Activated naive CD8-positive, alpha-beta T cell (primary cell): ENCODE measurements at regions not wholly inside any gene's neighbourhood (a gene's known extent, or its start where the extent isn't known, plus 50 kb on each side); places are given as distances from the start of the nearest gene placed in this dataset.

Experiments used
- H3K27ac Mint-ChIP-seq: one replicate; pipeline ENCODE4 v1.8.0; 2021; ENCODE audit warnings: mixed read lengths
- H3K27me3 Mint-ChIP-seq: one replicate; pipeline ENCODE4 v1.8.0; 2021; ENCODE audit warnings: mixed read lengths
- H3K36me3 Mint-ChIP-seq: one replicate; pipeline ENCODE4 v1.8.0; 2021; ENCODE audit warnings: mixed read lengths
- H3K4me1 Mint-ChIP-seq: one replicate; pipeline ENCODE4 v1.8.0; 2021; ENCODE audit warnings: low read depth, mixed read lengths
- H3K4me3 Mint-ChIP-seq: one replicate; pipeline ENCODE4 v1.8.0; 2021; ENCODE audit warnings: mild to moderate bottlenecking, mixed read lengths
- H3K9me3 Mint-ChIP-seq: one replicate; pipeline ENCODE4 v1.8.0; 2021; ENCODE audit warnings: low read depth, mixed read lengths

DNA sequence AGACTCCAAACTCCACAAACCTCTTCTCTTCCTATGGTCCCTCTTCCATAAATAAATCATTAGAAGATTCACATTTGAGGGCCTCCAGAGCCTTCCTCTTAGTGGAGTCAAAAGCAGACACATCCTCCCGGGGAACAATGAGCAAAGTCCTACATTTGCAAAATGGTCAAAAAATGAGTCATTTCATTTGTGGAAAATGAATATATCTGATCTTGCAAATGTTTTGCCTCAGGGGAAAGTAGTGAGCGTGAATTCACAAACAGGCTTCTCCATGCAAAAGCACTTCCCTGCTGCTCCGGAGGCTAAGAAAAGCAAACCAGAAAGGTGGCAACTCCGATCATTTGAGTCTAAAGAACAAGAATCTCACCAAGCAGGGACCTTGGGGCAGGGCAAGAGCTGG, 86.7 kb upstream of the IQSEC1 start:
- H3K27me3 Mint-ChIP-seq: no peaks in the 10 kb centered on the region
- peaks cover 4% of the 10 kb centered on the region for H3K36me3 Mint-ChIP-seq
- H3K4me1 Mint-ChIP-seq: no peaks in the 10 kb centered on the region
- H3K4me3 Mint-ChIP-seq: no peak overlapping the region
- no peak overlapping the region for H3K27ac Mint-ChIP-seq
- H3K9me3 Mint-ChIP-seq: peaks cover 7% of the 10 kb centered on the region

DNA sequence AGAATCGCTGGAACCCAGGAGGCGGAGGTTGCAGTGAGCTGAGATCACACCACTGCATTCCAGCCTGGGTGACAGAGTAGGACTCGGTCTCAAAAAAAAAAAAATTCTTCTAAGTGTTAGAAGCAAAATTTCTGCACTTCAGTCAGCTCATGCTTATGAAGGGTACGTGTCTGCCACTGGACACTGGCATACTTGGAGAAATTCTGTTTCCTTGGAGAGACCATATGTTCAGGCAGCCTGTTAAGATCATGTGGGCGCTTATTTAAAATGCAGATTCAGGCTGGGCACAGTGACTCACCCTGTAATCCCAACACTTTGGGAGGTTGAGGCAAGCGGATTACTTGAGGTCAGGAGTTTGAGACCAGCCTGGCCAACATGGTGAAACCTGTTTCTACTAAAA, 85.6 kb upstream of the IQSEC1 start:
- Mint-ChIP-seq H3K4me3 (no peak overlapping the region), H3K9me3 (peaks cover 11% of the 10 kb centered on the region), H3K27me3 (no peaks in the 10 kb centered on the region), H3K36me3 (peaks cover 7% of the 10 kb centered on the region), H3K27ac (no peak overlapping the region), H3K4me1 (no peaks in the 10 kb centered on the region)

DNA sequence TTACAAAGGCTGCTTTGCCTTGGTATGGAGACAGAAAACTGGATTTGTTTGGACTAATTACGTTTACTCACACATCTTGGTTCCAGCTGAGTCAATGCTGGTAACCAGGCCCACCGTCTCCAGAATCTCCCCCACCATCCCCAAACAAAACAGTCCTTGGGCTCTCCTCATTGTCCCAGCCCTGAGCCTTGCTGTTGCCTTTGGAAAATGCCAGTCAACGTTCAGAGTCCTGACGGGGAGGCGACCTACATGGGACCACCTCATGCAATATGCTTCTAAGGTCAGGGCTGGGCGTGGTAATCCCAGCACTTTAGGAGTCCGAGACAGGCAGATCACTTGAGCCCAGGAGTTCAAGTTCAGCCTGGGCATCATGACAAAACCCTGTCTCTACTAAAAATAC, 85.2 kb upstream of the IQSEC1 start:
- Mint-ChIP-seq H3K27ac (no peak overlapping the region), H3K9me3 (peaks cover 11% of the 10 kb centered on the region), H3K4me3 (no peak overlapping the region), H3K4me1 (no peaks in the 10 kb centered on the region), H3K27me3 (no peaks in the 10 kb centered on the region), H3K36me3 (peaks cover 7% of the 10 kb centered on the region)

DNA sequence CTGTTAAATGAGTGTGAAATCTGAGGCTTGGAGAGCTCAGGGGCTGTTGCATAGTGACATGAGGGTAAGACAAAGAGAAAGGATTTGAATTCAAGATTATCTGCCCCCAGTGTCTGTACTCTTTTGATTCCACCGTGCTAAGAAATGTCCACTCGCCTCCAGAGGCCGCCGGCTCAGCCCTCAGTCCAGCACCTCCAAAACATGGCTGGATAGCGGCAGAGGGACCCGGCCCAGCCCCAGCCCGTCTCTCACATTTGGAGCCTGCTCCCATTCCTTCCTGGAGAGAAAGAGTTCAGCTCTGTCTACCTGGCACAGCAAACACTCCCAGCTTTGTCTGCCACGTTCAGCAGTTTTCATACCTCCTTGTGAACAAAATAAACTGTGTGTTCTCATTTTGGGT, 84.8 kb upstream of the IQSEC1 start:
- Mint-ChIP-seq H3K4me3 (no peak overlapping the region), H3K27me3 (no peaks in the 10 kb centered on the region), H3K4me1 (no peaks in the 10 kb centered on the region), H3K9me3 (peaks cover 11% of the 10 kb centered on the region), H3K36me3 (peaks cover 7% of the 10 kb centered on the region), H3K27ac (no peak overlapping the region)

DNA sequence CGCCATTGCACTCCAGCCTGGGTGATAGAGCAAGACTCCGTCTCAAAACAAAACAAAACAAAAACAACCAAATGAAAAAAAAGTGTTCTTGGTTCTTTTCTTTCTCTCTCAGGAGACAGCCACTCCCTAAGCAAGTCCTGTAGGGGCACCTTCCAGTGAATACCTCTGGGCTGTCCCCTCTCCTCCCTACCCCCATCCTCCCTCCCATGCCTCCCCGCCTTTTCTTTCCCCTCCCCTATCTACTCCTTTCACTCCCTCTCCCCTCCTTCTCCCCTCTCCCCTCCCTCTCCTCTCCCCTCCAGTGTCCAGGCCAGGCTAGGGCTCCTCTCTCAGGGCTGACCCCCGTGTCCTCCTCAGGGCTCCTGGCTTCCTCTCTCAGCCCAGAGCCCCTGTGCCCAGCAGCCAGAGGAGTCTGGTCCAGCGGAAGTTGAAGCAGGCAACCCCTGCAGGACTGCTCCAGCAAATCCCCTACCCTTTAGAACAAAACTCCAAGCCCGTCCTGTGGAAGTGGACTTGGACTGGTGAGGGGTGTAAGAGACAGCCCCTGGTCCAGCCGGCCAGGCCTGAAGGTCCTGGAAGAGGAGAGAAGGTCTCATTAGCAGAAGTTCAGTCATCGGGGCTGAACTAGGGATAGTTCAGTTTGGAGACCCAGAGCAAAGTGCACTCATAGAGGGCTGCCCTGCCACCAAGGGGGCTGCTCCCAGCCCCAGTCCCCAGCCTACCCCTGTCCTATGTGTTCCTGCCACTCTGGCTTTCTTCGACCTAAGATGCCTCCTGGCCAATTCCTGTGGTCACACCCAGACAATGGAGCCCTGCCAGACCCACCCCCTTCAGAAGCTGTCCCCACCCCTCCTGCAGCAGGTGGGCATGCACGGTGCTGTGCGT, 79.8 kb upstream of the IQSEC1 start:
- Mint-ChIP-seq H3K27ac (no peak overlapping the region), H3K4me1 (peaks cover 6% of the 10 kb centered on the region), H3K4me3 (no peak overlapping the region), H3K36me3 (peaks cover 7% of the 10 kb centered on the region), H3K27me3 (no peaks in the 10 kb centered on the region), H3K9me3 (peaks cover 11% of the 10 kb centered on the region)

DNA sequence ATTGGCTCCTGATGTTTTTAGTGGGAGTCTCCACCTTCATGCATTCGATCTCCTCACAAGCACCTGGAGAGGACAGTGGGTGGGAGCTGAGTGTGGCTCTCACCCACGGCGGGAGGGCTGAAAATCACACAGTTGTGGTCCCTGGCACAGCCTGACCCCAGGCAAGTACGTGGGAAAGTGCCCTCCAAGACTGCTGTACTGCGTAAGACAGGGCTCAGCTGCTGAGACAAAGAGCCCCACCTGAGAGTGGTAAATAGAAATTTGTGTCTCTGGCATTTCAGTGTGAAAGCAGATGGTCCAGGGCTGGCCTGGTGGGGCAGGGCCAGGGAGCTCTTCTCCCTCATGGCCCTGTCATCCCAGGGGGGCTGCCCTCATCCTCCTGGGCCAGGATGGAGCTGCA, 77.4 kb upstream of the IQSEC1 start:
- Mint-ChIP-seq H3K4me3 (no peak overlapping the region), H3K9me3 (peaks cover 11% of the 10 kb centered on the region), H3K27me3 (no peaks in the 10 kb centered on the region), H3K27ac (no peak overlapping the region), H3K4me1 (peaks cover 6% of the 10 kb centered on the region), H3K36me3 (peaks cover 9% of the 10 kb centered on the region)

DNA sequence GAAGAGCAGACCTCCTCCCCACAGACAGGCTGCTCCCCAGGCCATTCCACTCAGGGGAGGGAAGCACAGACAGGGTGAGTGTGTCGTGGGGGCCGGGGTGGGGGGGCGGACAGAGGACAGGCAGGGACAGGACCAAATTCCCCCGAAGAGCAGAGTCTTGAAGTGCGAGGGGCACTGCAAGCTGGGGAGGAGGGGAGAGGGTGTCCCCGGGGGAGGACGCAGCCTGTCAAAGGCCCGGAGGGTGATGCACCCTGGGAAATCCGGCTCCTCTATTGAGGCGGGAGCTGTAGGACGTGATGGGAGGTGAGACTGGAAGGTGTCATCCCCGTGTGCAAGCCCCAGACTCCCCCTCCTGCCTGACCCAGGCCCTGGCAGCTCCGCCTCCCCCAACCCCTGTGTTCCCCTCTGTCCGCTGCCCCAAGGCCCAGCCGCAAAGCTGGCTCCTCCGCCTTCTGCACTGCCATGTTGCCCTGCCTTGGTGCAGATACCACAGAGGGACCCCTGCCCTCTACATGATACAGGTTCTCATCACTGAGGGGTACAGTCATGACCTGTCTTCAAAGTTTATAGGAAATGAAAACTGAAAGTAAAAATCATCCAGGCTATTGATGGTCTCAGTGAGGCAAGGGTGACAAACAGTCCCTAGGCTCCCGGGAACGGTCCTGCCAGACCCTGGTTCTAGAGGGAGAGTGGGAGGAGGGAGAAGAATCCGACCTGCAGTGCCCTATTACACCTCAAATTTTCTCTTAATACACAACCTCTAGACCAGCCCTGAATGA, 76.3 kb upstream of the IQSEC1 start:
- Mint-ChIP-seq H3K4me1 (peaks cover 6% of the 10 kb centered on the region), H3K27me3 (no peaks in the 10 kb centered on the region), H3K9me3 (peaks cover under 1% of the 10 kb centered on the region), H3K27ac (peak overlapping the region; percentile 80), H3K4me3 (peak overlapping the region; percentile 46), H3K36me3 (peaks cover 2% of the 10 kb centered on the region)

DNA sequence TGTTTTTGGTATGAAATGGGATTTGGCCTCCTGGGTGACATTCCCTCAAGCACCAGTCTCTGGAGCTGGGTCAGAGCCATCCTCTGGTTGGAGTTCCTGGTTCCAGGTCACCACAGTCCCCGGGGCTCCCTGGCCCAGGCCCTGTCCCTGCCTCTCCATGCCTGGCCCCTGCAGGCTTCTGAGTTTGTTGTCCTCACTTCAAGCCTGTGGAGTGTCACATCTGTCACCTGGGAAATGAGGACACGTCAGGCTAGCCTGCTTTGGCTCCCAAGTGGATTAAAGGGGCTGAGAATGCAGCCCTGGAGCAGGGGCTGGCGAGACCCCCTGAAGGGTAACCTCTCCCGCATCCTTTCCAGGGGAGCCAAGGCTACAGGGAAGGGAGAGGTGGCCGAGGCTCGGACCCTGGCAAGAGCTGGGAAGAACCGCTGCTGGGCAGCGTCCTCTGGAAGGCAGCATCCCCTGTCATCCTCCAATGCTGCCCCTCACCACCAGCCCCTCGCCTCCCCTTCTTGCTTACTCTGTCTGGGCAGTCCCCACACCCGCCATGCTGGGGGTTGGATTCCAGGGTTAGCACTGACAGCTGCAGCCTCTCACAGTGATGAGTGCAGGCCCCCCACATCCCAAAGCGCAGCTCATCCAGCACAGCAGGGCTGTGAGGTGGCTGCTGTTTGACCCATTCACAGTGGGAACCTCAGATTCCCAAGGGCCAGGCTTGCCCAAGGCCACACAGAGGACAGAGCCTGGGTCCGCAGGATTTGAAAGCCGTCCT, 75.5 kb upstream of the IQSEC1 start:
- Mint-ChIP-seq H3K27ac (no peak overlapping the region), H3K36me3 (peaks cover 2% of the 10 kb centered on the region), H3K27me3 (no peaks in the 10 kb centered on the region), H3K4me3 (no peak overlapping the region), H3K4me1 (peaks cover 6% of the 10 kb centered on the region), H3K9me3 (no peaks in the 10 kb centered on the region)

DNA sequence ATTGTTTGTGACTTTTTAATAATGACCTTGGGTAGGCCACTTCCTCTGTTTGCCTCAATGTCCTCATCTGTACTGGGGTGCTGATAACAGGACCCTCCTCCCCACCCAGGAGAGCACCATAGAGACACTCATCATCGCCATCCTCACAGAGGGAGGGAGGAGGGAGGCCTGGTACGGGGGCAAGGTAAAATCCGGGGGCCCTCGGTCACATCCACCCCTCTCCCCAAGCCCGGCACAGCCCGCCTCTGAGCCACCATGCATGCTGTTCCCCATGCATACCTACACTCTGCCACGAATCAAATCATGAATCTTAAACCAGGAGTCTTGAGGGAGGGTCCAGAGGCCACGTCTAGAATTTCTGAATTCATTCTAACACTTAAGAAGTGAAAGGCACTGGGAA, 74.9 kb upstream of the IQSEC1 start:
- Mint-ChIP-seq H3K4me1 (peaks cover 6% of the 10 kb centered on the region), H3K27me3 (no peaks in the 10 kb centered on the region), H3K27ac (peak overlapping the region; percentile 22), H3K4me3 (no peak overlapping the region), H3K36me3 (peaks cover 2% of the 10 kb centered on the region), H3K9me3 (no peaks in the 10 kb centered on the region)

DNA sequence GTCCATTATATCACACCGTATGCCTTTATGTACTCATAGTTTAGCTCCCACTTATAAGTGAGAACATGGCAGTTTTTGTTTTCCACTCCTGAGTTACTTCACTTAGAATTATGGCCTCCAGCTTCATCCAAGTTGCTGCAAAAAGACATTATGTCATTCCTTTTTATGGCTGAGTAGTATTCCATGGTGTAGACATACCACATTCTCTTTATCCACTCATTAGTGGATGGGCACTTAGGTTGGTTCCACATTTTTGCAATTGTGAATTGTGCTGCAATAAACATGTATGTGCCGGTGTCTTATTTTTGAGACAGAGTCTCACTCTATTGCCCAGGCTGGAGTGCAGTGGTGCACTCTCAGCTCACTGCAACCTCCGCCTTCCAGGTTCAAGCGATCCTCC, 74.1 kb upstream of the IQSEC1 start:
- peaks cover 6% of the 10 kb centered on the region for H3K4me1 Mint-ChIP-seq

DNA sequence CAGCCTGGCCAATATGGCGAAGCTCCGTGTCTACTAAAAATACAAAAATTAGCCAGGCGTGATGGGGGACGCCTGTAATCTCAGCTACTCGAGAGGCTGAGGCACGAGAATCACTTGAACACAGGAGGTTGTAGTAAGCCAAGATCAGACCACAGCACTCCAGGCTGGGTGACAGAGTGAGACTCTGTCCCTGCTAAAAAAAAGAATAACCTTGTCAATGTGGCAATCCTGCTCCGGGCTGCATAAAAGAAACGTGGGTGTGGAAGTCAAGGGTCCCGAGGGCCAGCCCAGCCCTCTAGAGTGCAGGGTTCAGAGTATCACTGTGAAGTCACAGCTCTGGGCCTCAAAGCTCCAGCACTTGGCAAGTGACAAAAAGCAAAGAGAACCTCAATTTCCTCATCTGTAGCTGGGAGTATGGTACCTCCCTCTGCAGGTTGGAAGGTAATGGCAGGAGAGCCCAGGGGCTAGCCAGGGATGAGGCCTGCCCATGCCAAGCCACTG, 73.5 kb upstream of the IQSEC1 start:
- Mint-ChIP-seq H3K9me3 (no peaks in the 10 kb centered on the region), H3K4me3 (no peak overlapping the region), H3K4me1 (peaks cover 6% of the 10 kb centered on the region), H3K36me3 (peaks cover 2% of the 10 kb centered on the region), H3K27ac (no peak overlapping the region), H3K27me3 (peaks cover 3% of the 10 kb centered on the region)

More for the DNA sequence above, 74.1 kb upstream of the IQSEC1 start:
- no peaks in the 10 kb centered on the region for H3K9me3 Mint-ChIP-seq
- no peak overlapping the region for H3K27ac Mint-ChIP-seq
- H3K4me3 Mint-ChIP-seq: no peak overlapping the region
- H3K27me3 Mint-ChIP-seq: peaks cover 1% of the 10 kb centered on the region
- peaks cover 2% of the 10 kb centered on the region for H3K36me3 Mint-ChIP-seq

DNA sequence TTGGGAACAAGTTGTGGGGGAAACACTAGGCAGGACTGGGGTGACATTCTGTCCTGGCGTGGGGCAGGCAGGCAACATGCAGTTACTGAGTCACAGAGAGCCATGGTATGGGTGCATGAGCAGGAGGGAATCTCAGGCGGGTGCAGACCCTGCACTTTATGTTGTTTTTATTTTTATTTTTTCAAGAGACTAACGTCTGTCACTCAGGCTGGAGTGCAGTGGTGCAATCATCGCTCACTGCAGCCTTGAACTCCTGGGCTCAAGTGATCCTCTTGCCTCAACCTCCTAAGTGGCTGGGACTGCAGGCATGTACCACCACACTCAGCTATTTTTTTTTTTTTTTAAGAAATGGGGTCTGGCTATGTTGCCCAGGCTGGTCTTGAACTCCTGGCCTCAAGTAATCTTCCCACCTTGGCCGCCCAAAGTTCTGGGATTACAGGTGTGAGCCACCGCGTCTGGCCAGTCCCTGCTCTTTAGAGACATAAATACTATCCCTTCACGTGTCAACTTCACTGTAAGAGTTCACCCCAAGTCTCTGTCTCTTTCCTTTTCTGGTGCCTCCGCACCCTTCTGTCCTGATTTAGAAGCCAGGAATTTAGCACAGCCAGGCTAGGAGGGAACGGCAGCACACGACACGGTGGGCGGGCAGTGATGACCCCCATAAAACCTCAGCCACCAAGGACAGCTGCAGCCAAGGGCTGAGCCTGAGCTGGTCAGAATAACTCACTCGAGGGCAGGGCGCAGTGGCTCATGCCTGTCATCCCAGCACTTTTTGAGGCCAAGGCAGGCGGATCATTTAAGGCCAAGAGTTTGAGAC, 72.8 kb upstream of the IQSEC1 start:
- H3K27me3 Mint-ChIP-seq: peaks cover 3% of the 10 kb centered on the region
- H3K4me1 Mint-ChIP-seq: peaks cover 6% of the 10 kb centered on the region
- H3K36me3 Mint-ChIP-seq: peaks cover 2% of the 10 kb centered on the region
- H3K27ac Mint-ChIP-seq: no peak overlapping the region
- no peak overlapping the region for H3K4me3 Mint-ChIP-seq
- H3K9me3 Mint-ChIP-seq: no peaks in the 10 kb centered on the region

DNA sequence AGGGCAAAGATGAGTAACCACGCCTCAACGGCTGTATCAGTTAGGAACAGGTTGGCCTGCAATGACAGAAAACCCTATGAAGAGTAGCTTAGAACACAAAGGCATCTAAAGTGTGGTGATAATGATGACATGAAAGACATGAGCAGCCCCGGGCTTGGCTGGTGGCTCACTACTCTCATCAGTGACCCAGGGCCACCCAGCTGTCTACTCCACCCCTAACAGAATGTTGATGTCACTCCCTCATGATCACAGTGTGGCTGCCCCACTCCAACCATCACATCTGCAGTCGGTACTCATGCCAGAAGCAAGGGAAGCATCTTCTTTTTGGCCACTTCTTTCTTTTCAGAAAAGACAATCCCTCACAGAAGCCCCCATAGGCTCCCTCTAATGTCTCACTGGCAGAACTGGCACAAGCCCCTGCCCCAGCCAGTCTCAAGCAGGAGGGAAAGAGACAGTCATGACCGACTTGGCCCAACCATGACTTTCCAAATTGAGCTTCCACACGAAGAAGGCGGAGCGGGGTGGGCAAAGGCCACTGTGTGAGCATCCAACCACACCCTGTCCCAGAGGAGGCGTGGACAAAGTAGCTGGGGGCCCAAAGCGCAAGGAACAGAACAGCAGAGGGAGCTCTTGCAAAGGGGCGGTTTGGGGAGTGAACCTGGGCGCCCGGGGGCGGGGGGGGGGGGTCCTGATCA, 72.0 kb upstream of the IQSEC1 start:
- Mint-ChIP-seq H3K27ac (no peak overlapping the region), H3K4me1 (peaks cover 6% of the 10 kb centered on the region), H3K9me3 (no peaks in the 10 kb centered on the region), H3K27me3 (peaks cover 3% of the 10 kb centered on the region), H3K36me3 (peaks cover 2% of the 10 kb centered on the region), H3K4me3 (no peak overlapping the region)
